GM12878 (cell line): ENCODE measurements at regions not wholly inside any gene's neighbourhood (a gene's known extent, or its start where the extent isn't known, plus 50 kb on each side); places are given as distances from the start of the nearest gene placed in this dataset.

Experiments used
- KAT2A ChIP-seq: conservative IDR thresholded peaks from 2 replicates; pipeline ENCODE4 v1.6.1; 2011; ENCODE audit warnings: low read depth, low read length; ENCODE audit not compliant: control insufficient read depth
- POLR2A ChIP-seq: IDR thresholded peaks from 2 replicates; pipeline ENCODE4 v1.6.1; 2011; ENCODE audit warnings: low read depth, mild to moderate bottlenecking, low read length
- RAD21 ChIP-seq: IDR thresholded peaks from 2 replicates; pipeline ENCODE4 v1.6.1; 2011; ENCODE audit warnings: mild to moderate bottlenecking, low read depth, low read length, moderate library complexity; ENCODE audit not compliant: insufficient read depth
- ZNF274 ChIP-seq: IDR thresholded peaks from one replicate; pipeline ENCODE4 v1.8.0; 2011; ENCODE audit not compliant: insufficient read length, insufficient read depth
- ZNF622 ChIP-seq: fragments of 450-650 bp; IDR thresholded peaks from 2 replicates; pipeline ENCODE4 v1.6.1; 2017; ENCODE audit warnings: mild to moderate bottlenecking, inconsistent platforms
- TF ChIP-seq, protein P1 (sequence below): fragments of 450-650 bp; formaldehyde crosslinking; IDR thresholded peaks from 2 replicates; pipeline ENCODE4 v1.4.0; 2020; ENCODE audit warnings: mild to moderate bottlenecking, moderate library complexity
- TF ChIP-seq, protein P2 (sequence below): fragments of 150-350 bp; IDR thresholded peaks from 2 replicates; pipeline ENCODE4 v1.6.1; 2016; ENCODE audit warnings: low read depth, low read length
- TF ChIP-seq, protein P3 (sequence below): IDR thresholded peaks from 2 replicates; pipeline ENCODE4 v1.6.1; 2012; ENCODE audit warnings: mild to moderate bottlenecking, low read depth, low read length
- TF ChIP-seq, protein P4 (sequence below): fragments of 450-650 bp; IDR thresholded peaks from 2 replicates; pipeline ENCODE4 v1.6.1; 2017; ENCODE audit warnings: mild to moderate bottlenecking, moderate library complexity

DNA sequence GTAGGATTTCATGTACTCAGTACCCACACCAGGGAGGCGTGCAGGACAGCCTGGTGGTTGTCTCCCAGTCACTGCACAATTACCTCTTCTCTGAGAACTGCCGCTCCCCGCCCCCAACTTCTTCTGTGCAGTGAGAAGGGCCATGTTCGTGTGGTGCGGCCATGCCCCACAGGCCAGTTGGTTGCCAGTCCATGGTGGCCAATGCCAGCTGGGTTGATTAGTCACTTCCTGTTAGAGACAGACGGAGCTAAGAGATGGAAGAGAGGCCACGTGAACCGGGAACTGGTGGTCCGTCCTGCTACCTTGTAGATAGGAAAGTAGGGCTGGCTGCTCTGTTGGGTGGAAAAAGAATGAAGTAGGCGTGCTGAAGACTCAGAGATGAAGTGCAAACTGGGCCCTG lies 206.5 kb downstream of the ABCC12 start:
- TF ChIP-seq POLR2A (no peak), ZNF622 (no peak), RAD21 (no peak), KAT2A (no peak), ZNF274 (no peak)
- TF ChIP-seq, protein P1, sequence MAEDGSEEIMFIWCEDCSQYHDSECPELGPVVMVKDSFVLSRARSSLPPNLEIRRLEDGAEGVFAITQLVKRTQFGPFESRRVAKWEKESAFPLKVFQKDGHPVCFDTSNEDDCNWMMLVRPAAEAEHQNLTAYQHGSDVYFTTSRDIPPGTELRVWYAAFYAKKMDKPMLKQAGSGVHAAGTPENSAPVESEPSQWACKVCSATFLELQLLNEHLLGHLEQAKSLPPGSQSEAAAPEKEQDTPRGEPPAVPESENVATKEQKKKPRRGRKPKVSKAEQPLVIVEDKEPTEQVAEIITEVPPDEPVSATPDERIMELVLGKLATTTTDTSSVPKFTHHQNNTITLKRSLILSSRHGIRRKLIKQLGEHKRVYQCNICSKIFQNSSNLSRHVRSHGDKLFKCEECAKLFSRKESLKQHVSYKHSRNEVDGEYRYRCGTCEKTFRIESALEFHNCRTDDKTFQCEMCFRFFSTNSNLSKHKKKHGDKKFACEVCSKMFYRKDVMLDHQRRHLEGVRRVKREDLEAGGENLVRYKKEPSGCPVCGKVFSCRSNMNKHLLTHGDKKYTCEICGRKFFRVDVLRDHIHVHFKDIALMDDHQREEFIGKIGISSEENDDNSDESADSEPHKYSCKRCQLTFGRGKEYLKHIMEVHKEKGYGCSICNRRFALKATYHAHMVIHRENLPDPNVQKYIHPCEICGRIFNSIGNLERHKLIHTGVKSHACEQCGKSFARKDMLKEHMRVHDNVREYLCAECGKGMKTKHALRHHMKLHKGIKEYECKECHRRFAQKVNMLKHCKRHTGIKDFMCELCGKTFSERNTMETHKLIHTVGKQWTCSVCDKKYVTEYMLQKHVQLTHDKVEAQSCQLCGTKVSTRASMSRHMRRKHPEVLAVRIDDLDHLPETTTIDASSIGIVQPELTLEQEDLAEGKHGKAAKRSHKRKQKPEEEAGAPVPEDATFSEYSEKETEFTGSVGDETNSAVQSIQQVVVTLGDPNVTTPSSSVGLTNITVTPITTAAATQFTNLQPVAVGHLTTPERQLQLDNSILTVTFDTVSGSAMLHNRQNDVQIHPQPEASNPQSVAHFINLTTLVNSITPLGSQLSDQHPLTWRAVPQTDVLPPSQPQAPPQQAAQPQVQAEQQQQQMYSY: no peak
- TF ChIP-seq, protein P2, sequence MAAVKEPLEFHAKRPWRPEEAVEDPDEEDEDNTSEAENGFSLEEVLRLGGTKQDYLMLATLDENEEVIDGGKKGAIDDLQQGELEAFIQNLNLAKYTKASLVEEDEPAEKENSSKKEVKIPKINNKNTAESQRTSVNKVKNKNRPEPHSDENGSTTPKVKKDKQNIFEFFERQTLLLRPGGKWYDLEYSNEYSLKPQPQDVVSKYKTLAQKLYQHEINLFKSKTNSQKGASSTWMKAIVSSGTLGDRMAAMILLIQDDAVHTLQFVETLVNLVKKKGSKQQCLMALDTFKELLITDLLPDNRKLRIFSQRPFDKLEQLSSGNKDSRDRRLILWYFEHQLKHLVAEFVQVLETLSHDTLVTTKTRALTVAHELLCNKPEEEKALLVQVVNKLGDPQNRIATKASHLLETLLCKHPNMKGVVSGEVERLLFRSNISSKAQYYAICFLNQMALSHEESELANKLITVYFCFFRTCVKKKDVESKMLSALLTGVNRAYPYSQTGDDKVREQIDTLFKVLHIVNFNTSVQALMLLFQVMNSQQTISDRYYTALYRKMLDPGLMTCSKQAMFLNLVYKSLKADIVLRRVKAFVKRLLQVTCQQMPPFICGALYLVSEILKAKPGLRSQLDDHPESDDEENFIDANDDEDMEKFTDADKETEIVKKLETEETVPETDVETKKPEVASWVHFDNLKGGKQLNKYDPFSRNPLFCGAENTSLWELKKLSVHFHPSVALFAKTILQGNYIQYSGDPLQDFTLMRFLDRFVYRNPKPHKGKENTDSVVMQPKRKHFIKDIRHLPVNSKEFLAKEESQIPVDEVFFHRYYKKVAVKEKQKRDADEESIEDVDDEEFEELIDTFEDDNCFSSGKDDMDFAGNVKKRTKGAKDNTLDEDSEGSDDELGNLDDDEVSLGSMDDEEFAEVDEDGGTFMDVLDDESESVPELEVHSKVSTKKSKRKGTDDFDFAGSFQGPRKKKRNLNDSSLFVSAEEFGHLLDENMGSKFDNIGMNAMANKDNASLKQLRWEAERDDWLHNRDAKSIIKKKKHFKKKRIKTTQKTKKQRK: no peak
- TF ChIP-seq, protein P3, sequence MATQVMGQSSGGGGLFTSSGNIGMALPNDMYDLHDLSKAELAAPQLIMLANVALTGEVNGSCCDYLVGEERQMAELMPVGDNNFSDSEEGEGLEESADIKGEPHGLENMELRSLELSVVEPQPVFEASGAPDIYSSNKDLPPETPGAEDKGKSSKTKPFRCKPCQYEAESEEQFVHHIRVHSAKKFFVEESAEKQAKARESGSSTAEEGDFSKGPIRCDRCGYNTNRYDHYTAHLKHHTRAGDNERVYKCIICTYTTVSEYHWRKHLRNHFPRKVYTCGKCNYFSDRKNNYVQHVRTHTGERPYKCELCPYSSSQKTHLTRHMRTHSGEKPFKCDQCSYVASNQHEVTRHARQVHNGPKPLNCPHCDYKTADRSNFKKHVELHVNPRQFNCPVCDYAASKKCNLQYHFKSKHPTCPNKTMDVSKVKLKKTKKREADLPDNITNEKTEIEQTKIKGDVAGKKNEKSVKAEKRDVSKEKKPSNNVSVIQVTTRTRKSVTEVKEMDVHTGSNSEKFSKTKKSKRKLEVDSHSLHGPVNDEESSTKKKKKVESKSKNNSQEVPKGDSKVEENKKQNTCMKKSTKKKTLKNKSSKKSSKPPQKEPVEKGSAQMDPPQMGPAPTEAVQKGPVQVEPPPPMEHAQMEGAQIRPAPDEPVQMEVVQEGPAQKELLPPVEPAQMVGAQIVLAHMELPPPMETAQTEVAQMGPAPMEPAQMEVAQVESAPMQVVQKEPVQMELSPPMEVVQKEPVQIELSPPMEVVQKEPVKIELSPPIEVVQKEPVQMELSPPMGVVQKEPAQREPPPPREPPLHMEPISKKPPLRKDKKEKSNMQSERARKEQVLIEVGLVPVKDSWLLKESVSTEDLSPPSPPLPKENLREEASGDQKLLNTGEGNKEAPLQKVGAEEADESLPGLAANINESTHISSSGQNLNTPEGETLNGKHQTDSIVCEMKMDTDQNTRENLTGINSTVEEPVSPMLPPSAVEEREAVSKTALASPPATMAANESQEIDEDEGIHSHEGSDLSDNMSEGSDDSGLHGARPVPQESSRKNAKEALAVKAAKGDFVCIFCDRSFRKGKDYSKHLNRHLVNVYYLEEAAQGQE: no peak
- TF ChIP-seq, protein P4, sequence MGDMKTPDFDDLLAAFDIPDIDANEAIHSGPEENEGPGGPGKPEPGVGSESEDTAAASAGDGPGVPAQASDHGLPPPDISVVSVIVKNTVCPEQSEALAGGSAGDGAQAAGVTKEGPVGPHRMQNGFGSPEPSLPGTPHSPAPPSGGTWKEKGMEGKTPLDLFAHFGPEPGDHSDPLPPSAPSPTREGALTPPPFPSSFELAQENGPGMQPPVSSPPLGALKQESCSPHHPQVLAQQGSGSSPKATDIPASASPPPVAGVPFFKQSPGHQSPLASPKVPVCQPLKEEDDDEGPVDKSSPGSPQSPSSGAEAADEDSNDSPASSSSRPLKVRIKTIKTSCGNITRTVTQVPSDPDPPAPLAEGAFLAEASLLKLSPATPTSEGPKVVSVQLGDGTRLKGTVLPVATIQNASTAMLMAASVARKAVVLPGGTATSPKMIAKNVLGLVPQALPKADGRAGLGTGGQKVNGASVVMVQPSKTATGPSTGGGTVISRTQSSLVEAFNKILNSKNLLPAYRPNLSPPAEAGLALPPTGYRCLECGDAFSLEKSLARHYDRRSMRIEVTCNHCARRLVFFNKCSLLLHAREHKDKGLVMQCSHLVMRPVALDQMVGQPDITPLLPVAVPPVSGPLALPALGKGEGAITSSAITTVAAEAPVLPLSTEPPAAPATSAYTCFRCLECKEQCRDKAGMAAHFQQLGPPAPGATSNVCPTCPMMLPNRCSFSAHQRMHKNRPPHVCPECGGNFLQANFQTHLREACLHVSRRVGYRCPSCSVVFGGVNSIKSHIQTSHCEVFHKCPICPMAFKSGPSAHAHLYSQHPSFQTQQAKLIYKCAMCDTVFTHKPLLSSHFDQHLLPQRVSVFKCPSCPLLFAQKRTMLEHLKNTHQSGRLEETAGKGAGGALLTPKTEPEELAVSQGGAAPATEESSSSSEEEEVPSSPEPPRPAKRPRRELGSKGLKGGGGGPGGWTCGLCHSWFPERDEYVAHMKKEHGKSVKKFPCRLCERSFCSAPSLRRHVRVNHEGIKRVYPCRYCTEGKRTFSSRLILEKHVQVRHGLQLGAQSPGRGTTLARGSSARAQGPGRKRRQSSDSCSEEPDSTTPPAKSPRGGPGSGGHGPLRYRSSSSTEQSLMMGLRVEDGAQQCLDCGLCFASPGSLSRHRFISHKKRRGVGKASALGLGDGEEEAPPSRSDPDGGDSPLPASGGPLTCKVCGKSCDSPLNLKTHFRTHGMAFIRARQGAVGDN: no peak
